SK-N-SH treated with all-trans-retinoic acid at 6 μM for 48 hours (cell line): ENCODE measurements at regions not wholly inside any gene's neighbourhood (a gene's known extent, or its start where the extent isn't known, plus 50 kb on each side); places are given as distances from the start of the nearest gene placed in this dataset.

Source experiments
- ATAC-seq: fragments of 200-7000 bp; cut with Tn5 transposase; 3 replicates; pipeline ENCODE4 v1.9.1; 2020; ENCODE audit warnings: mild to moderate bottlenecking, moderate library complexity
- ARNTL ChIP-seq: fragments of 450-650 bp; formaldehyde crosslinking; IDR thresholded peaks from 2 replicates; pipeline ENCODE4 v1.5.0; 2020; ENCODE audit warnings: low read depth, mild to moderate bottlenecking, moderate library complexity, borderline replicate concordance
- CSDC2 ChIP-seq: fragments of 250-450 bp; sonication (Bioruptor Pico); IDR thresholded peaks from 2 replicates; pipeline ENCODE4 v1.5.0; 2020; ENCODE audit warnings: mild to moderate bottlenecking, moderate library complexity
- GLIS3 ChIP-seq: fragments of 250-450 bp; sonication (Bioruptor Pico); IDR thresholded peaks from 2 replicates; pipeline ENCODE4 v1.5.0; 2020; ENCODE audit warnings: mild to moderate bottlenecking, moderate library complexity
- ISL1 ChIP-seq: fragments of 250-450 bp; sonication (Bioruptor Pico); IDR thresholded peaks from 2 replicates; pipeline ENCODE4 v2.1.2; 2022; ENCODE audit warnings: mild to moderate bottlenecking, moderate library complexity
- OSR1 ChIP-seq: fragments of 250-450 bp; sonication (Bioruptor Pico); IDR thresholded peaks from 2 replicates; pipeline ENCODE4 v1.8.0; 2022; ENCODE audit warnings: moderate library complexity, mild to moderate bottlenecking, inconsistent platforms
- PPARA ChIP-seq: fragments of 250-450 bp; sonication (Bioruptor Pico); IDR thresholded peaks from 2 replicates; pipeline ENCODE4 v1.5.0; 2020; ENCODE audit warnings: mild to moderate bottlenecking, borderline replicate concordance
- RARB ChIP-seq: fragments of 250-450 bp; sonication (Bioruptor Pico); IDR thresholded peaks from 2 replicates; pipeline ENCODE4 v1.8.0; 2021; ENCODE audit warnings: mild to moderate bottlenecking, moderate library complexity
- SNAI2 ChIP-seq: fragments of 250-450 bp; sonication (Bioruptor Pico); IDR thresholded peaks from 2 replicates; pipeline ENCODE4 v1.5.0; 2020; ENCODE audit warnings: mild to moderate bottlenecking, moderate library complexity
- TOX ChIP-seq: fragments of 250-450 bp; sonication (Bioruptor Pico); IDR thresholded peaks from 2 replicates; pipeline ENCODE4 v1.8.0; 2021; ENCODE audit warnings: mild to moderate bottlenecking, moderate library complexity, borderline replicate concordance
- TSHZ2 ChIP-seq: fragments of 250-450 bp; sonication (Bioruptor Pico); IDR thresholded peaks from 2 replicates; pipeline ENCODE4 v1.5.0; 2020; ENCODE audit warnings: mild to moderate bottlenecking, moderate library complexity
- ZC3H10 ChIP-seq: fragments of 250-450 bp; sonication (Bioruptor Pico); IDR thresholded peaks from 2 replicates; pipeline ENCODE4 v1.5.1; 2021; ENCODE audit warnings: mild to moderate bottlenecking, moderate library complexity
- ZNF70 ChIP-seq: fragments of 450-650 bp; formaldehyde crosslinking; IDR thresholded peaks from 2 replicates; pipeline ENCODE4 v1.5.0; 2020; ENCODE audit warnings: mild to moderate bottlenecking, moderate library complexity
- ZNF8 ChIP-seq: fragments of 450-650 bp; formaldehyde crosslinking; IDR thresholded peaks from 2 replicates; pipeline ENCODE4 v1.5.0; 2020; ENCODE audit warnings: mild to moderate bottlenecking, moderate library complexity
- TF ChIP-seq, protein P1 (sequence below): fragments of 250-450 bp; sonication (Bioruptor Pico); IDR thresholded peaks from 2 replicates; pipeline ENCODE4 v1.5.1; 2021; ENCODE audit warnings: mild to moderate bottlenecking, moderate library complexity
- TF ChIP-seq, protein P2 (sequence below): fragments of 250-450 bp; sonication (Bioruptor Pico); IDR thresholded peaks from 2 replicates; pipeline ENCODE4 v1.5.1; 2020; ENCODE audit warnings: low read depth, mild to moderate bottlenecking, moderate library complexity
- TF ChIP-seq, protein P3 (sequence below): fragments of 250-450 bp; sonication (Bioruptor Pico); IDR thresholded peaks from 2 replicates; pipeline ENCODE4 v1.8.0; 2020; ENCODE audit warnings: mild to moderate bottlenecking, moderate library complexity, borderline replicate concordance
- TF ChIP-seq, protein P4 (sequence below): fragments of 250-450 bp; sonication (Bioruptor Pico); IDR thresholded peaks from 2 replicates; pipeline ENCODE4 v1.8.0; 2021; ENCODE audit warnings: low read depth, mild to moderate bottlenecking, moderate library complexity, borderline replicate concordance

GRCh38 chr2:198874472-198874858, 583.3 kb downstream of the SATB2 start:
- TF ChIP-seq TOX (no peak), ZC3H10 (CRISPR knock-in tag) (no peak), ARNTL (CRISPR knock-in tag) (no peak), GLIS3 (CRISPR knock-in tag) (no peak), SNAI2 (CRISPR knock-in tag) (no peak), ISL1 (no peak), PPARA (CRISPR knock-in tag) (no peak), RARB (CRISPR knock-in tag) (no peak), ZNF70 (CRISPR knock-in tag) (no peak)
- TF ChIP-seq, protein P1, sequence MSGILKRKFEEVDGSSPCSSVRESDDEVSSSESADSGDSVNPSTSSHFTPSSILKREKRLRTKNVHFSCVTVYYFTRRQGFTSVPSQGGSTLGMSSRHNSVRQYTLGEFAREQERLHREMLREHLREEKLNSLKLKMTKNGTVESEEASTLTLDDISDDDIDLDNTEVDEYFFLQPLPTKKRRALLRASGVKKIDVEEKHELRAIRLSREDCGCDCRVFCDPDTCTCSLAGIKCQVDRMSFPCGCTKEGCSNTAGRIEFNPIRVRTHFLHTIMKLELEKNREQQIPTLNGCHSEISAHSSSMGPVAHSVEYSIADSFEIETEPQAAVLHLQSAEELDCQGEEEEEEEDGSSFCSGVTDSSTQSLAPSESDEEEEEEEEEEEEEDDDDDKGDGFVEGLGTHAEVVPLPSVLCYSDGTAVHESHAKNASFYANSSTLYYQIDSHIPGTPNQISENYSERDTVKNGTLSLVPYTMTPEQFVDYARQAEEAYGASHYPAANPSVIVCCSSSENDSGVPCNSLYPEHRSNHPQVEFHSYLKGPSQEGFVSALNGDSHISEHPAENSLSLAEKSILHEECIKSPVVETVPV (CRISPR knock-in tag) = no peak
- TF ChIP-seq, protein P2, sequence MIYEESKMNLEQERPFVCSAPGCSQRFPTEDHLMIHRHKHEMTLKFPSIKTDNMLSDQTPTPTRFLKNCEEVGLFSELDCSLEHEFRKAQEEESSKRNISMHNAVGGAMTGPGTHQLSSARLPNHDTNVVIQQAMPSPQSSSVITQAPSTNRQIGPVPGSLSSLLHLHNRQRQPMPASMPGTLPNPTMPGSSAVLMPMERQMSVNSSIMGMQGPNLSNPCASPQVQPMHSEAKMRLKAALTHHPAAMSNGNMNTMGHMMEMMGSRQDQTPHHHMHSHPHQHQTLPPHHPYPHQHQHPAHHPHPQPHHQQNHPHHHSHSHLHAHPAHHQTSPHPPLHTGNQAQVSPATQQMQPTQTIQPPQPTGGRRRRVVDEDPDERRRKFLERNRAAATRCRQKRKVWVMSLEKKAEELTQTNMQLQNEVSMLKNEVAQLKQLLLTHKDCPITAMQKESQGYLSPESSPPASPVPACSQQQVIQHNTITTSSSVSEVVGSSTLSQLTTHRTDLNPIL (CRISPR knock-in tag) = no peak
- TF ChIP-seq, protein P3, sequence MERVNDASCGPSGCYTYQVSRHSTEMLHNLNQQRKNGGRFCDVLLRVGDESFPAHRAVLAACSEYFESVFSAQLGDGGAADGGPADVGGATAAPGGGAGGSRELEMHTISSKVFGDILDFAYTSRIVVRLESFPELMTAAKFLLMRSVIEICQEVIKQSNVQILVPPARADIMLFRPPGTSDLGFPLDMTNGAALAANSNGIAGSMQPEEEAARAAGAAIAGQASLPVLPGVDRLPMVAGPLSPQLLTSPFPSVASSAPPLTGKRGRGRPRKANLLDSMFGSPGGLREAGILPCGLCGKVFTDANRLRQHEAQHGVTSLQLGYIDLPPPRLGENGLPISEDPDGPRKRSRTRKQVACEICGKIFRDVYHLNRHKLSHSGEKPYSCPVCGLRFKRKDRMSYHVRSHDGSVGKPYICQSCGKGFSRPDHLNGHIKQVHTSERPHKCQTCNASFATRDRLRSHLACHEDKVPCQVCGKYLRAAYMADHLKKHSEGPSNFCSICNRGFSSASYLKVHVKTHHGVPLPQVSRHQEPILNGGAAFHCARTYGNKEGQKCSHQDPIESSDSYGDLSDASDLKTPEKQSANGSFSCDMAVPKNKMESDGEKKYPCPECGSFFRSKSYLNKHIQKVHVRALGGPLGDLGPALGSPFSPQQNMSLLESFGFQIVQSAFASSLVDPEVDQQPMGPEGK (CRISPR knock-in tag) = no peak

GRCh38 chr2:198873503-198874471, 584.0 kb downstream of the SATB2 start:
- no peak for ATAC-seq

More at GRCh38 chr2:198874472-198874858, 583.3 kb downstream of the SATB2 start:
- no peak for ATAC-seq

More at GRCh38 chr2:198873503-198874471, 584.0 kb downstream of the SATB2 start:
- no peak for TF ChIP-seq ZC3H10 (CRISPR knock-in tag)
- TF ChIP-seq CSDC2 (CRISPR knock-in tag) = no peak
- no peak for TF ChIP-seq SNAI2 (CRISPR knock-in tag)
- TF ChIP-seq, protein P4, sequence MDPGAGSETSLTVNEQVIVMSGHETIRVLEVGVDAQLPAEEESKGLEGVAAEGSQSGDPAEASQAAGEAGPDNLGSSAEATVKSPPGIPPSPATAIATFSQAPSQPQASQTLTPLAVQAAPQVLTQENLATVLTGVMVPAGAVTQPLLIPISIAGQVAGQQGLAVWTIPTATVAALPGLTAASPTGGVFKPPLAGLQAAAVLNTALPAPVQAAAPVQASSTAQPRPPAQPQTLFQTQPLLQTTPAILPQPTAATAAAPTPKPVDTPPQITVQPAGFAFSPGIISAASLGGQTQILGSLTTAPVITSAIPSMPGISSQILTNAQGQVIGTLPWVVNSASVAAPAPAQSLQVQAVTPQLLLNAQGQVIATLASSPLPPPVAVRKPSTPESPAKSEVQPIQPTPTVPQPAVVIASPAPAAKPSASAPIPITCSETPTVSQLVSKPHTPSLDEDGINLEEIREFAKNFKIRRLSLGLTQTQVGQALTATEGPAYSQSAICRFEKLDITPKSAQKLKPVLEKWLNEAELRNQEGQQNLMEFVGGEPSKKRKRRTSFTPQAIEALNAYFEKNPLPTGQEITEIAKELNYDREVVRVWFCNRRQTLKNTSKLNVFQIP = no peak
- no peak for TF ChIP-seq PPARA (CRISPR knock-in tag)
- TF ChIP-seq, protein P2 (CRISPR knock-in tag) = no peak
- TF ChIP-seq TSHZ2 = no peak
- TF ChIP-seq OSR1 = no peak
- TF ChIP-seq ZNF8 (CRISPR knock-in tag) = no peak
- no peak for TF ChIP-seq TOX
